ENCODE measurements at regions not wholly inside any gene's neighbourhood (a gene's known extent, or its start where the extent isn't known, plus 50 kb on each side); places are given as distances from the start of the nearest gene placed in this dataset.

- TF ChIP-seq CTCF (IDR thresholded peaks at IDR 0.05), result no peak
- Histone ChIP-seq H3K4me1 (no peaks in the 10 kb centered on the region), H3K9me3 (no peaks in the 10 kb centered on the region), H3K4me3 (no peak overlapping the region), H3K36me3 (no peaks in the 10 kb centered on the region), H3K27me3 (no peaks in the 10 kb centered on the region), H3K27ac (no peak overlapping the region)
- no peak for ATAC-seq
- intact Hi-C loops (cut with DNase I), result no loop called here
- DNase-seq, result no peak
Measured at GRCh38 chr7:46009211-46009610, 88.1 kb upstream of the IGFBP3 start.

GRCh38 chr7:46007990-46008643 is 87.0 kb upstream of the IGFBP3 start:
- peak overlapping the region; percentile 29 to 31 for H3K27ac ChIP-seq
- intact Hi-C loops (cut with DNase I), result no loop called here
- ATAC-seq (peak; percentile 89), DNase-seq (peak in 1 of 4 donors; percentile 50)
- no peak overlapping the region for H3K4me3 ChIP-seq
- H3K27me3 ChIP-seq, result no peaks in the 10 kb centered on the region
- no peaks in the 10 kb centered on the region for H3K9me3 ChIP-seq
- no peaks in the 10 kb centered on the region for H3K36me3 ChIP-seq
- H3K4me1 ChIP-seq, result no peaks in the 10 kb centered on the region
- TF ChIP-seq CTCF (IDR thresholded peaks at IDR 0.05), result no peak

GRCh38 chr7:46007194-46007593 is 86.1 kb upstream of the IGFBP3 start:
- ATAC-seq (no peak), DNase-seq (no peak)
- peak overlapping the region in 1 of 2 donors; percentile 29 for H3K27ac ChIP-seq
- no peaks in the 10 kb centered on the region for H3K36me3 ChIP-seq
- H3K4me1 ChIP-seq, result no peaks in the 10 kb centered on the region
- no peak overlapping the region for H3K4me3 ChIP-seq
- TF ChIP-seq CTCF (IDR thresholded peaks at IDR 0.05), result no peak
- intact Hi-C loops (cut with DNase I), result no loop called here
- no peaks in the 10 kb centered on the region for H3K27me3 ChIP-seq
- H3K9me3 ChIP-seq, result peaks cover 0 to 3% of the 10 kb centered on the region in 2 donors

GRCh38 chr7:46006723-46007122 is 85.7 kb upstream of the IGFBP3 start:
- H3K4me1 ChIP-seq, result no peaks in the 10 kb centered on the region
- H3K27me3 ChIP-seq, result no peaks in the 10 kb centered on the region
- H3K36me3 ChIP-seq, result no peaks in the 10 kb centered on the region
- ATAC-seq, result no peak
- DNase-seq, result no peak
- no peak overlapping the region for H3K4me3 ChIP-seq
- intact Hi-C loops (cut with DNase I), result no loop called here
- H3K9me3 ChIP-seq, result peaks cover 0 to 3% of the 10 kb centered on the region in 2 donors
- TF ChIP-seq CTCF (IDR thresholded peaks at IDR 0.05), result no peak
- H3K27ac ChIP-seq, result no peak overlapping the region

GRCh38 chr7:46006212-46006611 is 85.1 kb upstream of the IGFBP3 start:
- no peak overlapping the region for H3K4me3 ChIP-seq
- no peaks in the 10 kb centered on the region for H3K27me3 ChIP-seq
- H3K36me3 ChIP-seq, result no peaks in the 10 kb centered on the region
- ATAC-seq, result no peak
- TF ChIP-seq CTCF (IDR thresholded peaks at IDR 0.05), result no peak
- intact Hi-C loops (cut with DNase I), result no loop called here
- no peak overlapping the region for H3K27ac ChIP-seq
- peaks cover 0 to 3% of the 10 kb centered on the region in 2 donors for H3K9me3 ChIP-seq
- no peaks in the 10 kb centered on the region for H3K4me1 ChIP-seq
- DNase-seq, result no peak

Data from left lung (tissue), 4 donors.